ENCODE measurements at regions not wholly inside any gene's neighbourhood (a gene's known extent, or its start where the extent isn't known, plus 50 kb on each side); places are given as distances from the start of the nearest gene placed in this dataset.
A peak's percentile ranks its signal among the peaks of the same experiment; 100 is the strongest.
"Not testable (repeated sequence)": the region's sequence is repeated elsewhere in the genome, so short reads cannot be mapped to it uniquely, and the experiment has no call there.

DNA sequence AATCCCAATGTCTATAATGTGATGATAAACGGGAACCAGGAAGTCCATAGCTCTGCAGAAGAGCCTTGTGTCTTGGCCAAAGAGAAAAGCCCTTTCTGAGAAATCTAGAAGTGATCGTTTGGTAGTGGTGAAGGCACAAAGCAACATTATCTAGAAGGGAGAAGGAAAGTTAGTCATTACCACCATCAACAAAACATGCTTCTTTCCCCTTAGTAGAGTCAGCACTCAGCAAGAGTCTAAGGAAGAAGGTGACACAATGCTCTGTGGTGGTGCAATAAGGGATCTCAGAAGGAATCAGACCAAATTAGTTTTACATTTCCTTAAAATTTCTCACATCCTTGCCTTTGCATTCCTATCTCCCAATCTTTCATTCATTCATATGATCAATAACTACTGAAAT is 134.4 kb upstream of the PRDX6 start:
- DNase-seq, result peak; percentile 42 to 66 (median 55)

DNA sequence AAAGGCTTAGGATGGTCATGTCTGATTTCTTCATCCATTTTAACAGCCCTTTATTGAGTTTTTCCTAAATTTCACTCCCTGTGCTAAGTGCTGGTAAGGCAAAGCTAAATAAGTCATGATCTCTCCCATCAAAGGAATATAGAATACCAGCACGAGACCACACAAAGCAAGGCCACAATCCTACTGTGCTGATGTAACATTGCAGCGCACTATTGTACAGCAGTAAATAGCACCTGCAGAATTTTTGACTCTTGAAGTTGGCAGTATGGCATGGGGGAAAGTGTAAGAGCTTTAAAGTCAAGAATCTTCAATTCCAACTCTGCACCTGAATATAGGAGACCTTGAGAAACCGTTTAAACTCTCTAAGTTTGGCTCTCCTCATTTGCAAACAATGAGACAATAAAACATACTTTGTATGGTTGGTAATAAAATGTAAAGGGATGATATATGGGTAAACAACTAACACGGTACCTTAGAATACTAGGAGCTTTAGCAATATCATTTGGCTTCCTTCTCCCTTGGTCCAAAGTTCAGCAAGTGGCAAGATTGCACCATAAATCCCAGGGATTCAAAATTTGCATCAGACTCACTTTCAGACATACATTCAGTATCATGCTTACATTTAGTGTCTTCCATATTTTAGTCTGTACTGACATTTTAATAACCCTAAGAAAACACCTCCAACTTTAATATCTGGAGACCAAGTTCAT is 132.9 kb upstream of the PRDX6 start:
- no peak for DNase-seq

DNA sequence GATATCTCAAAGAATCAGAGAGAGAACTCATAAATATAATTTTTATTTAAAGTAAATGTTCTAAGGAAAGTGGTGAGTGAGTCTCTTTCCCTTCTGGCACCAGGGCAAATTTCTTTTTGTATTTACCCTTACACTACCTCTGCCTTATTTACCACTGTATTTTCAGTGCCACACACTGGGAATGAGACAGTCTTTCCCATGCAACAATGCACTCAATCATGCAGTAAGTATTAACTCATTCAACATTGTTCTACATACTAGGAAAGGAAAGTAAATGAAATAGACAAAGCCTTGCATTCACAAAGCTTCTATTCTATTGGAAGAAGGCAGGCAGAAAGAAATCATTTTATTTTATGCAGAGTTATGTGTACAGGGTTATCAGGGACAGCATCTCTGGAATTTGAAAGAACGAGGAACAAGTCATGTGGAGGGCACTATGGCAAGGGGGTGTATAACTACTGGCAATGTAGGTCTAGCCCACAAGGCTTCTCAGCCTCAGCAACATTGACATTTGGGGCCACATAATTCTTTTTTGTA is 129.8 kb upstream of the PRDX6 start:
- no peak for DNase-seq

DNA sequence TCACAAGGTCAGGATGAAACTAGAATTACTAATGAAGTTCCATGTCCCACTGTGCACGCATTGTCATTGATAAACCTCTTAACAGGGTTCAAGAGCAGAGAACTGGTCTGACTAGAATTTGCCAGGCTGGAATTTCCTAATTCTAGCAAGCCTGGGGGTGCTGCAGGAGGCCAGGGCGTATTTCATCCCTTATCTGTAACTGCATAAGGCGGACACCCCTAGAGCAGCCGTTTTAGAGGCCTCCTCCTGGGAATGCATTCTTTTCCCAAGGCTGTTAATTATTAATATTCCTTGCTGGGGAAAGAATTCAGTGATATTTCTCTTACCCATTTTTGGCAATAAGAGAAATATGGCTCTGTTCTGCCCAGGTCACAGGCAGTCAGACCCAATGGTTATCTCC is 124.5 kb upstream of the PRDX6 start:
- DNase-seq, result not testable (repeated sequence)

DNA sequence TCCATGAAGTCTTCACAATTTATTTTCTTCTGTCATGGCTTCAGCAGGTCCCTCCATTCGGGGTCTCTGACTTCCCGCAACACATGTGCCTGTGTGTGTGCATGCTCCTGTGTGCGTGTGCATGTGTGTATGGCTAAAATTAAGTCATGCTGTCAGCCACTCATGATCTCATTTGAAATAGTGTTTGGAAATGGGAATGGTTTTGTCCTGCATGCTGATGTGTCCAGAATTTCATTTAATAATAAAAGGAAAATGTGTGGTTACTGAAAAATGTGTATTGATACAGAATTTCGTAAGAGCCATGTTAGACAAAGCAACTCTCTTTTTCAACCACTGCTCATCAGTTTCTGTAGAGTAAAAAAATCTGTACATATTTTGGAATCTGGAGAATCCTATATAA is 123.8 kb upstream of the PRDX6 start:
- DNase-seq, result no peak

DNA sequence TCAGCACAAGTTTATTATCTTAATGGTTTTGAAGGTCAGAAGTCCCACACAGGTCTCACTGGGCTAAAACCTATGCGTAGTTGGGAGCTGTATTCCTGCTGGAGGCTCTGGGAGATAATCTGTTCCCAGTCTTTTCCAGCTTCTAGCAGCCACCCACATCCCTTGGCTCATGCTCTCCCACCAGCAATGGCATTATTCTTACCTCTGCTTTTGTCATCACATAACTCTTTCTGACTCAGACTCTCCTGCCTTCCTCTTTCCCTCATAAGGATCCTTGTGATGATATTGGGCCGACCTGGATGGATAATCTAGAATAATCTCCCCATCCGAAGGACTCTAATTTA is 122.2 kb upstream of the PRDX6 start:
- no peak for DNase-seq

DNA sequence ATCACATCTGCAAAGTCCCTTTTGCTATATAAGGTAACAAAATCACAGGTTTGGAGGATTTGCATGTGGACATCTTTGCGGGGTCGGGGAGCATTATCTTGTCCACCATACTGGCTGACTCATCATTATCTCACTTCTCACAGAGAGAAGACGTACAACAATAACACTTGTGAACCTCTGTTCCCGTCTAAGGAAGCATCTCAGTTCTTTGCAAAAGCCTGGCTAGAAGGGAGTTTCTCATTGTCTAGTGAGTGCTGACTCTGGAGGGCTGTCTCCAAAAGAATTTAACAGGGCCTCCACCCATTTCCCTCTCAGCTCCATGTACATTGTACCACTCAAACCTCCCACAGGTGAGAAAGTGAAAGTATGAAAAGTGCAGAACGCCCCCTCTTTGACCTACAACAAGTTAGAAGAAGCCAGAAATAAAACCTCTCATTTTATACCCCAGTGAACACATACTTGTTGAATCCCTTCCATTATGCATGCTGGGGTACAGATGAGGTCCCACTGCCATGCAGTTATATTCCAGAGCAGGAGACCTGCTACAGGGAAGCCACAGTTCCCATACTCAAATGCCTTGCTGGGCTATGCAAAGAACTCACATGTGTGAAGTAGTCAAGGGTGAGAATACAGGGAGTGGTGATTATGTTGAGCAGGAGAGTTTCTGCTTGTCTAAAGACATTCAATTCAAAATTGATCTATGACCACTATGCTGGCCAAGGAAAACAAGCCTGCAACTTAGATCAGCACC is 121.7 kb upstream of the PRDX6 start:
- no peak for DNase-seq

DNA sequence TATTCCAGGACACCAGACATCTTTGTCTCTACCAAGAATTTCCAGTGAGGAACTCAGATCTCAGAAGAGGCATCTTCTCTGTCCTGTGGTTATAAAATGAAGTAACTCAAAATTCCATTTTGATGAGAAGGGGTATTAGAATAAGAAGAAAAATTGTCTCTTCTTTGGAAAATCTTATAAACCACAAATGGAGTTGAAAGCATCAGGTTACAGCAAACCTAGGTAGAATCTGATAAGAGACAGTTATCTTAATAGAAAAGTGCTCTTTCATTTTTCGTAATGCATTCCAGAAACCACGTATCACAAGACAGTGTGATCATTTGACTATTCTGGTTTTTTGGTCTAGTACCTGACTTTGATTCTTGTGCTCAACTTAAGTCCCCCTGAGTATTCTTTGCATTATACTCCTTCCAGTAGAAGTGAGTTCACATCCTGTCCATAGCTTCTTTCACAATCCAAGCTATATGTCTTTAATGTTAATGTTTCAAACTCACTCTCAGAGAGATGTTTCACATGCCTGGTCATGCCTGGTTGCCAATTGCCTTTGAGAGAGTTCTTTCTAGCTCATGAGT is 120.9 kb upstream of the PRDX6 start:
- no peak for DNase-seq

DNA sequence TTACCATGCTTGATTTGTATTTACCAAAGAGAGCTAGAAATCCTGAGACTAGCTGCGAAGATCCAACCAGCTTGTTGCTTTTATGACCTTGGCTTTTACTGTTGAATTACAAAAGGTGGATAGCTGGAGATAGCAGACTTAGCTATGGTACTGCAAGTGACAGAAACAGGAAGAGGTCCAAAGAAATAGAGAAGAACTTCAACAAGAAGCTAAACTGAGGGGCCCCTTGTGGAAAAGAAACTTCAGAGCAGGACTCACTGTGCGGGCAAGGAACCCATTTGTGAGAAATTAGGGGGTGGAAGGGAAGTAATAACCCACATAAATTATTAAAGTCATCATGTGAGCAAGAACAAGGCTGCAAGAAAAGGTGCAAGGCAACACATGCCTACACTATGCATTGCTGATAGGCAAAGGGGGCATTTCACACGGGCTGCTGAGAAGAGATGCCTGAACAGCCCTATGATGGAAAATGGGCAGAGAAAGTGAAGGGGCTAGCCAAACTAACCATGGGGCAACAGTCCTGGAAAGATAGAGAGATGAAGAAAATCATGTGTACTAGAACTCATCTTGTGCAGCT is 116.6 kb upstream of the PRDX6 start:
- peak; percentile 6 to 56 (median 50) for DNase-seq

DNA sequence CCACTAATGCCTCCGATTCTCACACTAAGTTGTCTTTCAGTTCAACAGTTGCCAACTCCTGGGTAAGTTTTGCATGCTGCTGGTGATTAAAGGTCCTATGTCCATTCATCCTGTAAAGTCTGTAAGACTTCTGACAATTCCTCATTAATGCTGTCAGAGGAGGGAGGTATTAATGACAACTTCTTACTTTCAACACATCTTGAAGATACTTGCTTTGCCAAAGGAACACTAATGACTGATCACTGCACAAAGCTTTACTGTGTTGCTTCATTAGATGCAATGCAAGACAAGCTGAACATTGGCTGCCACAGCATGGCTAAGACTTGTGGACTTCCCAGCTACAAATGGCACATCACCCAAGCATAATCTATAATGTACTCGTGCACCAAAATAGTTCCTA is 114.6 kb upstream of the PRDX6 start:
- no peak for DNase-seq

DNA sequence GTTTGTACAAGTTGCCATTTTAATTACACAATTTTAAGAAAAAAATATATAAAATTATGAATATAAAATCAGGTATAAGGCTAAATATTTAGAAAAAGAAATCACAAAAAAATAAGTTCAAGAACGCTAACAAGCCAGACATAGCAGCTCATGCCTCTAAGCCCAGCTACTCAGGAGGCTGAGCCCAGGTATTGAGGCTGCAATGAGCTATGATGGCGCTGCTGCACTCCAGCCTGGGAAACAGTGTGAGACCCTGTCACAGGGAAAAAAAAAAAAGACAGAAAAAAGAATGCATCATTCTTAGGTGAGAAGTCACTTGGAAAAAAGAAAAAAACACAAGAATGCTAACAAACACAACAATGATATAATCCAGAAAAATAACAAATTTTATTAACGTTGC is 112.3 kb upstream of the PRDX6 start:
- no peak for DNase-seq

DNA sequence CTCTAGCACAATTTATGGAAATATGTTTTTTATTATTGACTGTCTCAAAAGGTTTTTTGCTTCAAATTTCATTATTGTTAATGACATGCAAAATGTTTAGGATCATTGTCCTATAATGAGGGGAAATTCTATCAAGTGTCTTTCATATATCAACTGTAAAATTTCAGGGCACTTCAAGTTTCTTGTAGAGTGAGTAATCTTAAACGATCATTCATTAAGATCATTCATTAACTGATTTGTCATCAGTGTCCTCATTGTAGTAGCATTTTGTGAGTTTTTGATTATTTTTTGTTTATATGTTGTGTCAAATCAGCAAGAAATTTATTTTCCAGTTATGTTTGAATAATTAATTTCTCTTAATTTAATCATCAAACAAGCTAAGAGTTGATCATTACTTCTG is 111.8 kb upstream of the PRDX6 start:
- no peak for DNase-seq

DNA sequence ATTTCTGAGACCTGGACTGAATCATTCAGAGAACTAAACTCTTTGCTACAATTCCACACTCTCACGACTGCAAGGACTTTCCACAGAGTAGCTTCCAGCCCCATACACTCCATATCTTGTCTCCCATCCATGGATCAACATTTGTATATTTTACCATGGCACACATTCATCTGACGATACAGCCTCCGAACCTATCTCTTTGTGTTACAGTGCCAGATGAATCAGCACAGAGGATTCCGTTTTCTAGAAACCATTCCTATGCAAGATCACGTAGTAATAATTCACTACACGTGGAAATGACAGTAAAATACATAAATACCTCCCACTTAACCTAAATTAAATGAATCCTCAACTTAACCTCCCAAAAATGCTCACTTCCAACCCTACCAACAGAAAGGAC is 110.0 kb upstream of the PRDX6 start:
- no peak for DNase-seq

DNA sequence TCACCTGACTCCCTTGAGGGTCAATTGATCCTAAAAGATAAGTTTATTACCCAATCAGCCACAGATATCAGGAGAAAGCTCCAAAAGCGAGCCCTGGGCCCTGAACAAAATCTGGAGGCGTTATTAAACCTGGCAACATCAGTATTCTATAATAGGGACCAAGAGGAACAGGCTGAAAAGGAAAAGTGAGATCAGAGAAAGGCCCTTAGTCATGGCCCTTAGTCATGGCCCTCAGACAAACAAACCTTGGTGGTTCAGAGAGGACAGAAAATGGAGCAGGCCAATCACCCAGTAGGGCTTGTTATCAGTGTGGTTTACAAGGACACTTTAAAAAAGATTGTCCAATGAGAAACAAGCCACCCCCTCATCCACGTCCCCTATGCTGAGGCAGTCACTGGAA is 106.5 kb upstream of the PRDX6 start:
- peak in 1 of 4 experiments; percentile 6 for DNase-seq

DNA sequence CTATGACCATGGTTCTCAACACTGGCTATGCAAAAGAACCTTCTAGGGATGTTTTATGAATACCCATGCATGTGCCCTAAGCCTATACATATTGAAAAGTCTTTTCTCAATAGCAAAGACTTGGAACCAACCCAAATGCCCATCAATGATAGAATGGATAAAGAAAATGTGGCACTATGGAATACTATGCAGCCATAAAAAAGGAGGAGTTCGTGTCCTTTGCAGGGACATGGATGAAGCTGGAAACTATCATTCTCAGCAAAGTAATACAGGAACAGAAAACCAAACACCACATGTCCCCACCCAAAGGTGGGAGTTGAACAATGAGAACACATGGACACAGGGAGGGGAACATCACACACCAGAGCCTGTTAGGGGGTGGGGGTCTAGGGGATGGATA is 101.1 kb upstream of the PRDX6 start:
- DNase-seq, result not testable (repeated sequence)

DNA sequence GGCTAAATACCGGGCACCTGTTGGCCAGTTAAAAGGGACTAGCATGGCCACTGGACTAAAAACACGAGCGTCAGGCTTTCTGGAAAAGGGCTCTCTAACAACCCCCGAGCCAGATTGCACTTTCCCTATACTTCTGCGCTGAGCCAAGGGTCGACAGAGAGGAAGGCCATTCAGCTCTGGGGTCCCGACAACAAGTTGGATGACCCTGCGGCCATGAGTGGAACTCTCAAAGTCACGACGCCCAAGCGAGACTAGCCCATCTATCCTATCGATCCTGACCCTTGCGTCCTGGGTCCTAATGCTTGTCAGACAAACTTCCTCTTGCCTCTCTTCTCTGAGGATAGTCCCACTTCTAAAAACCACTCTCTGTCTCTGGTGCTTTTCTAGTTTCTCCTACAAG is 99.9 kb upstream of the PRDX6 start:
- DNase-seq, result no peak

DNA sequence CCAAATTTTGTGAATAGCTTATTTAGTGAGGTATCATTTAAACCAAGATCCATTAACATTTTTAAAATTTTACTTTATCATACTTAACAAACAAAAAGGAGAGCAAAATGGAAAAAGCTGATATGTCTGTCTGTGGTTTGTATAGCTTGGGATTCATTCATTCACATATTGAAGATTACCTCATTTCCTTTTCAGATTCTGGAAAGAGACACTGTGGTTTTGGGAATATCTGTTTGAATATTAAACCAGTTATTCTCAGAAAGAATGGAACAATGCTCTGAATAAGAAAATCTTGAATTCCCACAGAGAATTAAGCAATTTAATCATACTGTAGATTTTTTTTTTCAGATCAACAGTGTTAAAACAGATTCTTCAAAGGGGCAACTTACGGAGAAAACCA is 93.8 kb upstream of the PRDX6 start:
- no peak for DNase-seq

DNA sequence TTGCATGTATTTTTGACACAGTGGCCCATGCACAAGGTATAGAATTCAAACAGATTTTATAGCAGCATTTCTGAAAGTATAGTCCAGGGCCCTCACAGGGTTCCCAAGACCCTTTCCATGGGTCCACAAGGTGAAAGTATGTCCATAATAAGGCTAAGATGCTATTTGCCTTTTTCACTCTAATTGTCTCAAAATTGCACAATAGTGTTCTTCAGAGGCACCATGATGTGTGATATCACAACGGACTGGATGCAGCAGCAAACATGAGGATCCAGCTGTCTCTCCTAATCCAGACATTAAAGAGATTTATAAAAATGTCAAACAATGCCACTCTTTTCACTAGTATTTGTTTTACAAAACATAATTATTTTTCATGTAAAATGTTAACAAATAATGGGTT is 88.8 kb upstream of the PRDX6 start:
- DNase-seq, result no peak

DNA sequence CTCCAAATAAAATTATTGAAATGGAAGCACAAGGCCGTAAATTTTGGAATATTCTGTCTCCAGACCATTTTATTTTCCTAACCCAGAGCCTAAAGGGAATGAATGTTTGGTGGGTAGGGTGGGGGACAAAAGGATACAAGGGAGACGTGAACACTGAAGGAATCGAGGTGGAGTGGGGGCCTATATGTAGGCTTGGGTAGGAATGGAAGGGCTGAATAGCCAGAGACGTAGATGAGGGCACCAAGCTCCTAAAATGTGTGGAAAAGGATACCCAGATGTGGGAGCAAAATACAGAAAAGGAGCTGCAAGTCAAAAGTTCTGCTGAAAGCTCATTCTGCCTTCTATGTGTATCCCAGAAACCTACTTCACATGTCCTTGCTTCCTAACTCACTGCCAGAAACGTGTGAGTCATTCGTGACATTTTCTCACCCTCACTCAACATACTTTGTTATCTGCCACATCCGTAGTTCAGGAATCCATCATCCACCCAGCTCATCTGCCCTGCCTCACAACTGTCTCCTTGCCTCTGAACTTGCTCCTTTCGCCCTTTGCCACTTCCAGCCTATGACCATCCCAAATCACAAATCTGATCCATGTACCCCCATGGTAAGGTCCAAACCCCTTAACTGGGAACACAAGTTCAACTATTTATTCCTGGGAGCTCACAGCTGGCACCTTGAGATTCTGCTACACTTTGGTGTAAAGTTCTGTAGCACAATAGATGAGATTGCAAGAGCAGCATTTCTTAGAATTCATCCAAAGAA is 84.1 kb upstream of the PRDX6 start:
- no peak for DNase-seq

DNA sequence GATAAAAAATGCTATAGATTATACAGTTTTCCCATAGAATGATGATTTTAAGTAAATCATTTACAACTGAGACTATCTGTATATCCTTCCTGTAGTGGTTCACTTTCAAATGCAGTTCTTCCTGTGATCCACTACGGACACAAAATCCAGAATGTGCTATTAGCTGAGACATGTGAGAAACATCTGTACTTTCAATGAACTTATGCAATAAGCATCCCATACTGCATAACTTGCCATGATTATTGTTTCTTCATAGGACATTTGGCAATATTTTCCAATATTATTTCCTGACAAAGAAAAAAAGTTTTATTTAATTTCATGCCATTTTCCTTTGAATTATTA is 83.5 kb upstream of the PRDX6 start:
- no peak for DNase-seq

DNA sequence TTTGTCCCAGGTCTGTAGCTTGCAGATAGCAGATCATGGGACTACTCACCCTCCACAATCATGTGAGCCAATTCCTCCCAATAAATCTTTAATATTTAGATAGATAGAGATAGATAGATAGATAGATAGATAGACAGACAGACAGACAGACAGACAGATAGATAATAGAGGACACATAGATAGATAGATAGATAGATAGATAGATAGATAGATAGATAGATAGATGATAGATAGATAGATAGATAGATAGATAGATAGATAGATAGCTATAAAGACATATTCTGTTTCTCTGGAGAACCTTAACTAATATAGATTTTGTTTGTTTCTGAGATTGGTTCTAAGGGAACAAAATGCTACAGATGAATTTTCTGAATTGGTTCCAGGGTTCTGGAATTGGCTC is 82.3 kb upstream of the PRDX6 start:
- DNase-seq, result not testable (repeated sequence)

DNA sequence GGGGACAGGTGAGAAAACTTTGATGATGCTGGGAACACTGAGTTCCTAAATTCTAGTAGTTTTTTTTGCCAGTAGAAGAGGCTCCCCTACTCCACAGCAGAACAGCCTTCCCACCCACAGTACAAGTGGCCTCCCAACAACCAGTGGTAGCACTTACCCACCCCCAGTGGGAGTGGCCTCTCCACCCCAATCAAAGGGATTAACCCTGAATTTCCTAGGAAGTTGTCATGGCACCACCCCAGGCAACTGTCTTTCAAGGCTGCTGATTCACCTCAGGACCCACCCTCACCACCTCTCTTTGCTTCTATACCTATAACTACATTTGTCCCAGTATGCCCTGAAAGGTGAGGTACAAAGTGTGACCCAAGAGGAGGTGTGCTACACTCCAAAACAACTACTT is 81.4 kb upstream of the PRDX6 start:
- no peak for DNase-seq

DNA sequence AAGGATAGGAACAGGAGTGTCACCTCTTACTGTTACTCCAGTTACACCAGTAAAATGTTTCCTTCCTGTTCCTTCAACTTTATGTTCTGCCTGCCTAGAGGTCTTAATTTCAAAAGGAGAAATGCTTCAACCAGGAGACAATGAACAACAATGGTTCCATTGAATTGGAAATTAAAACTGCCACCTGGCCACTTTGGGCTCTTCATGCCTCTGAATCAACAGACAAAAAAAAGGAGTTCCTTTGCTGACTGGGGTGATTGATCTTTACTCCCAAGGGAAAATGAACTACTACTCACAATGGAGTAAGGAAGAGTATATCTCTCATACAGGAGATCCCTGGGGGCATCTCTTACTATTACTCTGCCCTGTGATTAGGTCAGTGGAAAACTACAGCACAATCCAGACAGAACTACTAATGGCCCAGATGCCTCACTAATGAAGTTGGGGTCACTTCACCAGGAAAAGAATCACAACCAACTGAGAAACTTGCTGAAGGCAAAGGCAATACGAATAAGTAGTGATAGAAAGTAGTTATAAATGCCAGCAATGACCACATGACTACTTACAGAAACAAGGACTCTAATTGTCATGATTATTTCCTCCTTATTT is 76.6 kb upstream of the PRDX6 start:
- DNase-seq, result no peak

All from suppressor macrophage (primary cell).